CD14-positive monocyte (primary cell): ENCODE measurements at regions not wholly inside any gene's neighbourhood (a gene's known extent, or its start where the extent isn't known, plus 50 kb on each side); places are given as distances from the start of the nearest gene placed in this dataset.

Experiments
- DNase-seq, 3 donors: peaks; one replicate each; pipeline ENCODE4 v3.0.0-alpha.2; 2011 to 2022
- H2AFZ ChIP-seq: 2 replicates; pipeline ENCODE4 v1.6.0; 2012; ENCODE audit warnings: mild to moderate bottlenecking, low read depth, low read length, inconsistent platforms; ENCODE audit not compliant: insufficient read depth, poor library complexity, severe bottlenecking
- H3K27ac ChIP-seq, 2 donors: 1 replicate in 1 of 2; 2 replicates in 1 of 2; pipeline ENCODE4 v1.5.1; 2012 to 2013; ENCODE audit warnings: low read length in 2 of 2, control low read depth in 1 of 2, inconsistent platforms in 1 of 2, low read depth in 1 of 2, mild to moderate bottlenecking in 1 of 2
- H3K27me3 ChIP-seq, 2 donors: one replicate each; pipeline versions ENCODE4 v1.6.0 to v1.6.1; 2011 to 2013; ENCODE audit warnings: low read length in 2 of 2; ENCODE audit not compliant: control insufficient read depth in 2 of 2, insufficient read depth in 2 of 2
- H3K36me3 ChIP-seq, 2 donors: replicated peaks in 1 of 2; 1 replicate in 1 of 2; 2 replicates in 1 of 2; pipeline versions ENCODE4 v1.5.1 to v1.6.1; 2012 to 2013; ENCODE audit warnings: low read length in 2 of 2, control low read depth in 1 of 2, inconsistent platforms in 1 of 2, mild to moderate bottlenecking in 1 of 2; ENCODE audit not compliant: insufficient read depth in 2 of 2, control insufficient read depth in 1 of 2
- H3K4me1 ChIP-seq, 2 donors: 1 replicate in 1 of 2; 2 replicates in 1 of 2; pipeline versions ENCODE4 v1.5.1 to v1.6.1; 2012 to 2013; ENCODE audit warnings: low read length in 2 of 2, control low read depth in 1 of 2, inconsistent platforms in 1 of 2, mild to moderate bottlenecking in 1 of 2, moderate library complexity in 1 of 2; ENCODE audit not compliant: insufficient read depth in 2 of 2, control insufficient read depth in 1 of 2
- H3K4me2 ChIP-seq: replicated peaks from 2 replicates; pipeline ENCODE3; 2012; ENCODE audit warnings: low read length, moderate library complexity, mild to moderate bottlenecking; ENCODE audit not compliant: poor library complexity, severe bottlenecking; ENCODE audit errors: extremely low read depth
- H3K4me3 ChIP-seq, 3 experiments: fragments of 200-600 bp in 1 of 3; sonication (generic) in 1 of 3; replicated peaks in 1 of 3; 1 replicate in 2 of 3; 2 replicates in 1 of 3; pipeline ENCODE4 v1.5.1; 2011 to 2013; ENCODE audit warnings: low read length in 3 of 3, mild to moderate bottlenecking in 3 of 3, control low read depth in 2 of 3, low read depth in 2 of 3, inconsistent platforms in 1 of 3, moderate library complexity in 1 of 3
- H3K79me2 ChIP-seq: 2 replicates; pipeline ENCODE4 v1.6.0; 2012; ENCODE audit warnings: mild to moderate bottlenecking, control low read depth, inconsistent platforms, low read length, moderate library complexity; ENCODE audit not compliant: insufficient read depth
- H3K9ac ChIP-seq: 2 replicates; pipeline ENCODE4 v1.6.0; 2017; ENCODE audit warnings: low read length, mild to moderate bottlenecking; ENCODE audit not compliant: insufficient read depth, poor library complexity, severe bottlenecking
- H3K9me3 ChIP-seq, 2 donors: replicated peaks in 1 of 2; 1 replicate in 1 of 2; 2 replicates in 1 of 2; pipeline versions ENCODE4 v1.5.1 to v1.6.1; 2012 to 2013; ENCODE audit warnings: low read length in 2 of 2, control low read depth in 1 of 2; ENCODE audit not compliant: control insufficient read depth in 1 of 2, insufficient read depth in 1 of 2
- H4K20me1 ChIP-seq: 2 replicates; pipeline ENCODE4 v1.6.0; 2012; ENCODE audit warnings: mild to moderate bottlenecking, low read length, control low read depth, moderate library complexity; ENCODE audit not compliant: insufficient read depth
- H3K27ac Mint-ChIP-seq, 7 donors: one replicate each; pipeline ENCODE4 v1.8.0; 2020; ENCODE audit warnings: mild to moderate bottlenecking in 7 of 7, mixed read lengths in 7 of 7, moderate library complexity in 6 of 7, inconsistent platforms in 2 of 7
- H3K27me3 Mint-ChIP-seq, 3 donors: one replicate each; pipeline ENCODE4 v1.8.0; 2021 to 2022; ENCODE audit warnings: low read depth in 3 of 3, mild to moderate bottlenecking in 3 of 3, mixed read lengths in 3 of 3, moderate library complexity in 3 of 3, inconsistent platforms in 1 of 3
- H3K36me3 Mint-ChIP-seq, 2 donors: one replicate each; pipeline ENCODE4 v1.8.0; 2020; ENCODE audit warnings: mixed read lengths in 2 of 2, inconsistent platforms in 1 of 2, mild to moderate bottlenecking in 1 of 2
- H3K4me1 Mint-ChIP-seq: one replicate; pipeline ENCODE4 v1.8.0; 2020; ENCODE audit warnings: mild to moderate bottlenecking, mixed read lengths
- H3K4me3 Mint-ChIP-seq, 2 donors: one replicate each; pipeline ENCODE4 v1.8.0; 2020; ENCODE audit warnings: mild to moderate bottlenecking in 2 of 2, mixed read lengths in 2 of 2, moderate library complexity in 1 of 2
- H3K9me3 Mint-ChIP-seq, 7 donors: one replicate each; pipeline ENCODE4 v1.8.0; 2020 to 2022; ENCODE audit warnings: mixed read lengths in 7 of 7, mild to moderate bottlenecking in 6 of 7, moderate library complexity in 6 of 7, inconsistent platforms in 2 of 7
- CTCF ChIP-seq: fragments of 200-600 bp; IDR thresholded peaks from one replicate; pipeline ENCODE4 v1.8.0; 2022; ENCODE audit warnings: antibody characterized with exemption, mild to moderate bottlenecking
- WGBS: methylation state at CpG from one replicate; pipeline ENCODE4 v1.1.5; 2013; ENCODE audit warnings: missing lambda C conversion rate; ENCODE audit not compliant: insufficient coverage; 5-methylcytosine and 5-hydroxymethylcytosine counted together
- intact Hi-C, 2 donors: fragments of 100-400 bp; cut with micrococcal nuclease; formaldehyde crosslinking; loops; one replicate each; pipeline versions ENCODE4 v1.15.0 to v1.15.1; 2023

GRCh38 chr5:73321757-73322436 lies 126.7 kb downstream of the FOXD1 start:
- Histone ChIP-seq H3K79me2 (no peaks in the 10 kb centered on the region), H2AFZ (no peak overlapping the region), H3K4me3 (no peak overlapping the region), H3K4me2 (no peak overlapping the region), H3K36me3 (no peaks in the 10 kb centered on the region), H3K4me1 (no peaks in the 10 kb centered on the region), H3K9me3 (no peaks in the 10 kb centered on the region), H3K27me3 (peaks cover 29 to 33% of the 10 kb centered on the region in 2 donors), H3K9ac (no peak overlapping the region), H4K20me1 (no peaks in the 10 kb centered on the region), H3K27ac (no peak overlapping the region)
- TF ChIP-seq CTCF = no peak
- Mint-ChIP-seq H3K36me3 (no peaks in the 10 kb centered on the region), H3K4me3 (no peak overlapping the region), H3K27ac (no peak overlapping the region), H3K4me1 (no peaks in the 10 kb centered on the region), H3K27me3 (peaks cover 33 to 55% (median 50%) of the 10 kb centered on the region in 3 donors), H3K9me3 (peaks cover 0 to 7% (median 2%) of the 10 kb centered on the region in 7 donors)
- 86% methylated on average over 1 of the region's 5 CpGs for WGBS
- intact Hi-C loops = no loop called here
- DNase-seq = no peak

- Histone ChIP-seq H3K9ac (no peak overlapping the region), H2AFZ (no peak overlapping the region), H3K4me3 (no peak overlapping the region), H3K36me3 (no peaks in the 10 kb centered on the region), H3K4me1 (no peaks in the 10 kb centered on the region), H3K27me3 (peaks cover 35 to 52% of the 10 kb centered on the region in 2 donors), H3K79me2 (no peaks in the 10 kb centered on the region), H3K27ac (no peak overlapping the region), H3K9me3 (peaks cover 0 to 4% of the 10 kb centered on the region in 2 donors), H4K20me1 (no peaks in the 10 kb centered on the region), H3K4me2 (no peak overlapping the region)
- Mint-ChIP-seq H3K9me3 (peaks cover 0 to 8% (median 1%) of the 10 kb centered on the region in 7 donors), H3K4me1 (peaks cover 2% of the 10 kb centered on the region), H3K27ac (no peak overlapping the region), H3K27me3 (peaks cover 41 to 58% (median 49%) of the 10 kb centered on the region in 3 donors), H3K36me3 (no peaks in the 10 kb centered on the region), H3K4me3 (peak overlapping the region in 1 of 2 donors; percentile 0)
- WGBS = 92% methylated on average over 4 of the region's 6 CpGs
- TF ChIP-seq CTCF = no peak
- intact Hi-C loops = no loop called here
- DNase-seq = no peak
Observed at GRCh38 chr5:73319036-73319435, 129.5 kb downstream of the FOXD1 start.
